Skin of body (tissue), 1 donor: ENCODE measurements at regions not wholly inside any gene's neighbourhood (a gene's known extent, or its start where the extent isn't known, plus 50 kb on each side); places are given as distances from the start of the nearest gene placed in this dataset.

ENCODE experiments used
- DNase-seq: peaks from one replicate; lab custom pipeline; 2025; lab: John Stamatoyannopoulos, UW

DNA sequence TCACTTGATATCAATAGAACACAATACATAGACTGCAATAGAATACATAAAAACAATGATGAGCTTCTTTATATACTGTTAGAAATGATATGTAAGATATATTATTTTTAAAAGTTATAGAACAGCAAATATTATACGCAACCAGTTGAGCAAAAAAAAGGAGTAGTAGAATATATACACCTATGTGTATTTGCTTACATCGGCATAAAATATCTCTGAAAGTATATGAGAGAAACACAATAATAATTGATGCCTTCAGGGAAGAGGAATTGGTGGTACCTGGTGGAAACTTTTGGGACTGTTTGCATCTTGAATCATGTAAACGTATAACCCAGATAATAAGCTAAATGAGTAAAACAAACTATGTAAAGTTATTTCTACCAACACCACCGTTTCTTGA is 418.4 kb upstream of the DCN start:
- DNase-seq = no peak

DNA sequence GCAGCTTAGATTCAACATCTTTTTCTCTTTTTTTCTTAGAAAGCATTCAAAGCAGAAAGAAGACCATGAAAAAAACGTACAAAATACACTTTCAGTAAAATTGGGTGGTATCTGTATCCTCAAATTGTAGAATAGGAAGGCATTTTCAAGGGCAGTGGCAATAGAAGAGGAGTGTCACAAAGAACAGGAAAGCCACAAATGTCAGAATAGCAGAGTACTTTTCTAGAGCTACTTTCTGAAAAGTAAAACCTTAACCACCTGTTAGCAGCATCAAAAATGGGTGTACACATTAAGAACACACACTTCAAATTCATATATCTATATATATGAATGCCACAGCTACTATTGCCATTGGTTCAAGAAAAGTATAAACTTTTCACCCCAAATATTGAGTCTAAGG is 412.1 kb upstream of the DCN start:
- DNase-seq = no peak

DNA sequence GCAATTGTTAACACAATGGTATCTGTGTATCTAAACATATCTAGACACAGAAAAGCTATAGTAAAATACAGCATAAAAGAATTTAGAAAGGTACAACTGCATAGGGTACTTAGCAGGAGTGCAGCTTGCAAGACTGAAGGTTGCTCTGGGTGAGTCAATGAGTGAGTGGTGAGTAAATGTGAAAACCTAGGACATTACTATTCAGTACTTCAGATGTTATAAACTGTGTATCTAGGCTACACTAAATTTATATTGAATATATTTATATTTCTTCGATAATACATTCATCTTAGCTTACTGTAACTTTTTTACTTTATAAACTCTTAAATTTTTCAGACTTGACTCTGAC is 409.0 kb upstream of the DCN start:
- DNase-seq = no peak

DNA sequence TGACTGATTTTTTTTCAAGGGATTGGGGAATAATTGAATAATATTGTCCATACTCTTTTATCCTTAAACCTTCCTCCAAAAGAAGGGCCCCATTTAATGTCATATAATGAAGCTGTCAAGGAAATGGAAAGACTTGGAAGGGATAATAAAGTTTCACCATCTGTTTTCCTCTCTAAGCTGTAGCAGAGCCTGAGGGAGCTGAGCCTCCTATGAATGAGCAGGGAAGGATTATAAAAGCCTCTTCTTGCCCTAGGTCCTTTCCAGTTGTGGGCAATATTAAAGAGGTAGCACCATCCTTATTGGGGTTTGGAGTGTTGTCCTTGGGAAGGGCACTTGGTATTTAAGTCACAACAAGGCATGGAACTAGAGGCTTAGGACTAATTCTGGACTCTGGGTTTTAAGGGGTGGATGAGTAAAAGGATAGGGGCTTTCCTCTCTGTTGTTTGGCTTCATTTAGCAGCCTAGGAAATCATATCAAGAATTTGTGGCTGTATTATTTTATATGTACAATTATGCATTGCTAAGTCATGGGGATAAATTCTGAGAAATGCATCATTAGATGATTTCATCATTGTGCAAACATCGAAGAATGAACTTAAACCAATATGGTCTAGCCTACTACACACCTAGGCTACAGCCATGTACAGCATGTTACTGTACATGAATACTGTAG is 408.5 kb upstream of the DCN start:
- DNase-seq = no peak

DNA sequence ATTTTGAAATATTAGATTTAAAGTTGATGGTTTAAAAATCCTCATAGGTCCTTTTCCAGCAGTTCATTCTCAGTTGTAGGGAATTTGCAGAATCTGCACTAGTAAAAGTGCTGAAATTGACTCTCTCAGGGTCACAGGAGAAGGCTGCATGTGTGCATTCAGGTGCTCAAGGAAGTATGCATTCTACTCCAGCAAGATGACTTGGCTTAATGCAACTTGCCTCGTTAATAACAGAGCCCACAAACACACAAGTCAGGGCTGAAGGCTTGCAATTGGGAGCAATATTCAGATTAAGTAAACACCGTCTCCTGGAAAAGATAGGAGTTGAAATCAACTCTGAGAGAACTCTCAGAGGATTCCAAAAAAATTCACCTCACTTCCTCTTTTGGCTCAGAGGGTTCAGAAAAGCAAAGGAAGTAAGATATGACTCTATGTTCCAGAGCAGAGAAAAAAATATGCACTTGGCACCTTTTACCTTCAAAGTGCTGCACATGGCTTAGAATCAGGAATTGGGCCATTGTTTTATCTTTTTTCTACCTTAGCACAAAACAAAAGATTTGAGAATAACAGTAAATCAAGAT is 406.3 kb upstream of the DCN start:
- DNase-seq = no peak

DNA sequence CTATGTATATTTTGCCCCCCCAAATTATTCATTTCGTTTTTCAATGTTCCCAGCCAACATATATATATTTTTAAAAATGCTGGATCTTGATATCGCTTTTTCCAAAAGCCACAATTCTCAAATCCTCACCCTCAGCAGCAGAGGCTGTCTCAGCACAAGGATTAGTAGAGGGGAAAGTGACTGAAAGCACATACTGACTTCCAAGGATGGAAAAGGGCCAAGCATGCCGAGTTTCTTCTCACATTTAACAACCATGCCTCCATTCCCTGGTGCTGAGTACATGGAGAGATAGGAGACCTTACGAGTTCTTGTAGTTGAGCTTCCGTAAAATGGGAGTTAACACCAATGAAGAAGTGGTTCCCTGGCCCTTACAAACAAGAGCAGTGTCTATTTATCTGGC is 403.4 kb upstream of the DCN start:
- no peak for DNase-seq

DNA sequence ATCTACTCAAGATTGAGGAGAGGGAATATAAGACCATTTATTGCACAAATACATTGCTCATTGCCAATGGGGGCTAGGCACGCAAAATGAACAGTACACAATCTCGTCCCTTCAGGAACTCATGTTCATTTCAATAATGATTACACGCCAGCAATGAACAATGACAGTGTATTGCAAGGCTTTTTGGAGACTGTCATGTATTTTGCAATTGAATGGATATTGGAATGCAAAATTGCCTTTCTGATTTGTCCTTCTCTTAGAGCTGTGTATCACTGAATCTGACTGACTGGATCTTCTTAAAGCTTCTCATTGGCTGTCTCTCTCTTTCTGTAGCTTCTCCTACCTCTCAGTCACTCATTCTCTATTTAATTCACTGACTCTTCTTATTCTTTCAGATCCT is 400.2 kb upstream of the DCN start:
- no peak for DNase-seq

DNA sequence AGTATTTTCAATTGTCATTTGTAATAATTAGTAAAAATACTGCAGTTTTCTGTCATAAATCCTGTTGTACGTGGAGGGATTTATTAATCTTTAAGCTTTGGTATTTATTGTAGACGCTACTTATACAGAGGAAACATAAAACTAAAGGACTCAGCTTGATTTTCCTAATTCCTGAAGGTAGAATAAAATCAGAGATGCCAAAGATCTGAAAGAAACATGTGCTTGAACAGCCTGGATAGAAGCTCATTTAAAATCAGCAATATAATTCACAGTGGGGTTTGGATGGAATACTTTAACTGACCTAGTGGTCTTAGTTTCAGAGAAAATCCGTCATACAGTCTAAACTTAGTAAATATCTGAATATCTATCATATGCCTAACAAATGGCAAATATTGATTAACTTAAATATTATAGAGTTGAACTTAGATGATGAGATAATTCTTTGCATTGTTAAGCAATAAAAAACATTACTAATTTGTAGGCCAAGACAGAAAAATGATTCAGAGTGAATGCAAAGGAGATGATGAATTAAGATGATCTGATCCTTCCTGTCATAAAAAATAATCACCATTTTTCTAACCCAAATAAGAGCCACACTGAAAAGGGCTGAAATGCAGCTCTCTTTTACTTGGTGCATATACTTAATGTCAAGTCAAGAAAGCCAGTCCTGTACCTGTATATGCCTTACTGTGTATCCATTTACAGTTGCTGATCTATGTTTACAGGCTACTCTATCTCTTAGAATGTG is 397.1 kb upstream of the DCN start:
- no peak for DNase-seq

DNA sequence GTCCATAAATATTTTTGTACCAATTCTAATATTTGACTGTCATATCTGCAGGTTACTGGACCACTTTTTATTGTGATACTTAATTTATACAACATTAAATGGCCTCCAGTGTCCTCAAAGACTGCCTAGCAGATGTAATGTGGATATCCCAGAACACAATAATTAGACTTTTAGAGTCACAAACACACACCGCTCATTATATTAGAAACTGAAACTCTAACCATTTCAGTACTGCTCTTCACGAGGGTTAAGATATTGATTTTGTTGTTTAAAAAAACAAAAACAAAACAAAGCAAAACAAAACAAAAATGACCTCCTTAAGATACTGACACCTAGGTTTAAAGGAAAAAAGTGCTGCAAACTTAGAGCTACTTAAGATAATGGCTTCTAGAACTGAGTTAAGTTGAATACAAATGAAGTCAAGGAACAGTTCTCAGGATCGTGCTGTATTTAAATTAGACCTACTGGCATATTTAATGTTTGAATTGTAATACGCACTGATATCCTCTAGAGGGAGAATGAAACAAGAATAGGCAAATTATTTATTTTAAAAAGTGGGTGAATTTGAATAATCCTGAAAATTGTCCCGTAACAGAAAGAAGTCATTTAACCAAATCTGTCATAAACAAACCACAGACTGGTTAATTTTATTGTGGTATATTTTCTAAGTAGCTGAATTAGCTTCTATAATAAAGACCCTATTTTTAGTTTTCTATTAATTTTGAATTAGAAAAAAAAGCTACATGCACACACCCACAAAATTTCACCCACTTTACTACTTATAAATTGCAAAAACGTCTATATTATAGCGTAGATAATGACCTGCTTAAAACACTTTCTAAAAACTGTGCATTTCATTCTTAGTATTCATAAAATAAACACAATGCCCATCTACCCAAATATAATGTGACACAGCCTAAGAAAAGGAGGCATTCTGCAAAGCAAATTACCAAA is 395.2 kb upstream of the DCN start:
- peak; percentile 27 for DNase-seq

DNA sequence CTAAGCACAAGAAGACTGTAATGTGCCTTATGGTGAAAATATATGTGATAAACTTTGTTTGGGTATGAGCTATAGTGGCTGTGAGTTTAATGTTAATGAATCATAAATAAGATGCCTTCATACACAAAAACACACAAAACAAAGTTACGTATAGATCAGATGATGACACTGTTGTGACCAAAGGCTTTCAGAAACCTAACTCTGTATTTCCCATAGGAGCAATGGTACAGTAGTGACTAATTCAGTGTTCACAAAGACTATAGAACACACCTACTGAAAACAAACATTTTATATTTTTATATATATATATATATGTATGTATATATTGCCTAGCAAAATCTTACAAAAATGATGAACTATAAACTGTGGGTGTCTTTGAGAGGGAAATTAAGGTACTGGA is 393.8 kb upstream of the DCN start:
- DNase-seq = no peak

DNA sequence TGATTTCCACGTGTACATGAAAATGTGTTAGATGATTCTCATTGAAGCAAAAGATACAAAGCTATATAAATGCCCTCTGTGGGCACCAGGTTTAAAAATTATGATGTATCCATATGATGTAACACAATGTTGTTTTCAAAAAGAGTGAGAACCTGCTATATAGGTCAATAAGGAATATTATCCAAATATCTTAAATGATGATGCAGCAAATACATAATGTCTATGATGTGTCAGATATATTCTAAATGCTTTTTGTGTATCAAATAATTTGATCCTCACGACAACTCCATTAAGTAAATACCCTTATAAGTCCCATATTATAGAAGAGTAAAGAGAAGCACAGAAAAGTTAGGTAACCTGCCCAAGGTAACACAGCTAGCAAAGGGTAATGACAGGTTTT is 393.0 kb upstream of the DCN start:
- no peak for DNase-seq

DNA sequence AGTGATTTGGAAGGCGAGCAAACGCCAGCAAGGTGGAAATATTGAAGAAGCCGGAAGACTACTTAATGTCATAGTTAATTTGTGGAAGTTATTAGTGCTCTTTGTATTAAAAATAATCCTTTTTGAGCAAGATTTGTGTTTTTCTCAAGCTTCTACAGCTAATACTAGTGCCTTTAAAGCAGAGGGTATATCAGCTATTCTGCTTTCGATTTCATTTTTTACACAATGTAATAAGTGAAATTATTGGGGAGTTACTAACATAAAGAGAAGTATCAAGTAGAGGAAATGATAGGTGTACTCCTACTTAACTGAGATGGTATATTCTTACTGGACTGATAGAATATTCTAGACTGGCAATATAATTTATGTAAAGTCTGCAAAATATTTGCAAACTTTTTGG is 392.4 kb upstream of the DCN start:
- no peak for DNase-seq

DNA sequence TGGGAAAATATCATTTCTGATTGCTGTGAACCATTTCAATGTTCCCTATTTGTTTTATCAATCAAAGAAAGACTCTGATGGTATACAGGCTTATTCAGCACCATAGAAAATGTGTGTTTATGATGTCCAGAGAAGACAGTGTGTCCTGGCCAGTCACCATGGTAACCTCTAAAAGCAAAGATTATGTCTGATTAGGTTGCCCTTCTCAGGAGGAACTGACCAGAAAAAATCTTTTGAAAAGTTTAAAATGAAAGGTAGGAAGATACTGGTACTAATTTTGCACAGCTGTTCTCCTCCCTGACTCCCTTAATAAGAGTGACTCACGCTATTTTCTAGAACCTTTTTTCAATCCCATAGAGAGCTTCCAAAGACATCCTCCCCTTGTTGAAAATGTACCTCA is 391.8 kb upstream of the DCN start:
- no peak for DNase-seq

DNA sequence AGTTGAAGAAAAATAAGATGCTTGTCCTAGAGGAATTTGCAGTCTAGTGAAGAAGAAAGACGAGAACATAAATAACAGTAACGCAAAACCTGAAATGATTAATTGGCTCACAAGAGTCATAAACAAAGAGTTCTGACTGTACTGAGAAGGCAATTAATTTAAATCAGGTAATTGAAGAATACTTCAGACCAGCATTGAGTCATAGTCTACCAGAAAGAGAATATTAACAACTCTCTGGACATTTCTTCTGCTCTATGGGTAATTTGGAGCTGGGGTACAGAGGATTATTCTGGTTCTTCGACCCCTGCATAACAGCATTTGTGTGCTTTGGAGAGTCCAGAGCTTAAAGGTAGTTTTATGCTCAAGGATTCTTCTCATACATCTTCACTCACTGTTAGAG is 390.3 kb upstream of the DCN start:
- DNase-seq = no peak

DNA sequence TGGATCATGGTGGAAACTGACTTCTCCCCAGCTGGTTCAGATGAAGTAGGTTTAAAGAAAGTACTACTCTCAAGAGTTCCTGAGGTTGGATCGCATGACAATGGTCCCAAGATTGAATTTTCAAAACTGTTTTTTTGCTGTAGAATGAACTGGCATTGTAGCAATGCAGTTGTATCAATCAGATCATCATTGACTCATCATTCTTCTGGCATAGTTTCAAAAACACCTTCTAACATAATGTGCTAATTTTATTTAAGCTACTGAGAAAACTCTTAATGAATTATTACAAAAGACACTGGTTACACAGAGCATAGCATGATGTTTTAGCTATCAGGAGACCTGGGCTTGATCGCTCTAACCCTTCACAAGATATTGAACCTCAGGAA is 384.5 kb upstream of the DCN start:
- DNase-seq = no peak

DNA sequence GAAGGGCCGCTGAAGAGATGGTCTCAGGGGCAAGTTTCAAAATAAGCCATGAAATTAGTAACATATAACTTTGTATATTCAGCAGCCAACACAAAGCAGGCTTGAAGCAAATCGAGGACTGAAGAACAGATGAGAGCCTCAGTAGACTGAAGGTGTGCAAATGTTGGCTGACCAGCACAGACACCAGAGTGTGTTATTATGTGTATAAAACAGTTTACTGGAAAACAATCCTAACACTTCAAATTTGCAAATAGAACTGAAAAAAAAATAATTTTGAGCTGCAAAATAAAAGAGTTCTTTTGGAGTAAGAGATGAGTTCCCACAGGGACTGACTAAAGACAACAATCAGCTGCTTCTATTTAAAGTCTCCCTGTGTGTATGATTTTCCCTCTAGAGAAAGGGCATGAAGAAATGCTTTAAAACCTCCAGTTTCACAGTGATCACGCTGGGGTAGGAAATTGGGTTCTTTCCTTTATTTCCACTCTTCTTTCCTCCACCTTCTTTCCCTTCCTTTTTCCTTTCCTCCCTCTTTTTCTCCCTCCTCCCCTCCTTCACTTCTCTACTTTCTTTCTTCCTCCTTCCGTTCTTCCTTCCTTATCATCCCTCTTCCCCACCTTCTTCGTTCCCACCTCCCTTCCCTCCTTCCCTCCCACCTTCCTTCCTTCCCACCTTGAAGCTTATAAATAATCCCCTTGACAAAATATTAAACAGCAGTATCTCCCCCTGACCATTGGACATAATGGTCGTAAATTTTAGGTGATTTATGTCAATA is 383.9 kb upstream of the DCN start:
- no peak for DNase-seq

DNA sequence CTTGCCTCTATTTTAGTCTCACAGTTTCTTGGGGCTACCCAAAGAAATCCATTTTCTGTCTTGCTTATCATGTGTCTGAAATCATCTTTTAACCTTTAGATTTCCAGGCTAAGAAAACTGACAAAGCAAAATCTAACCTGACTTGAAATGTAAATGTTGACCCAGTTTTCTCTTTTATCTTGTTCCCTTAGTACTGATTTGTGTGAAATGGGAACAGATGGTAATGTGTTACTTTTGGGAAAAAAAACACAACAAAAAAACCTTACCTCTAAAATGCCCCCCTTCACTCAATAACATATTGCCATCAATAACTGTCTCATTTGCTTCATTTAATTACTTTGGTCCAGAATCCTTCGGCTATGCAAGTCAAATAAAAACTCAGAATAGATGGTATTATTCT is 383.2 kb upstream of the DCN start:
- DNase-seq = no peak

DNA sequence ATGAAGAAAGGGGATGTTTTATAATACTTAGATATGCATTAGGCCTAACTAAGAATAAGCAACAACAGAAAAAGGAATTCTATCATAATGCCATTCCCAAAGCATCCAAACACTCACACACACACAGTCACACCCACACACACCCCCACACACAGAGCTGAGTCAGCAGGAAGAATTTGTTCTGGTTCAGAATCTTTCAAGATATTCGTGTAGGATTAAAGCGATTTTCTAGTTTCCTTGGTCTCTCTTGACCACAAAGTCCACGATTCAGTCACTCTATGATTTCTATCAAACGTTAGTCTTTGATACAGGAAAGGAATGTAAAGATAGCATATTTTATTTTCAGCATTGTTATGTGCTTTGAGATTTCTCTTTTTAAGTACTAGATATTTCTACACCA is 382.6 kb upstream of the DCN start:
- DNase-seq = no peak

DNA sequence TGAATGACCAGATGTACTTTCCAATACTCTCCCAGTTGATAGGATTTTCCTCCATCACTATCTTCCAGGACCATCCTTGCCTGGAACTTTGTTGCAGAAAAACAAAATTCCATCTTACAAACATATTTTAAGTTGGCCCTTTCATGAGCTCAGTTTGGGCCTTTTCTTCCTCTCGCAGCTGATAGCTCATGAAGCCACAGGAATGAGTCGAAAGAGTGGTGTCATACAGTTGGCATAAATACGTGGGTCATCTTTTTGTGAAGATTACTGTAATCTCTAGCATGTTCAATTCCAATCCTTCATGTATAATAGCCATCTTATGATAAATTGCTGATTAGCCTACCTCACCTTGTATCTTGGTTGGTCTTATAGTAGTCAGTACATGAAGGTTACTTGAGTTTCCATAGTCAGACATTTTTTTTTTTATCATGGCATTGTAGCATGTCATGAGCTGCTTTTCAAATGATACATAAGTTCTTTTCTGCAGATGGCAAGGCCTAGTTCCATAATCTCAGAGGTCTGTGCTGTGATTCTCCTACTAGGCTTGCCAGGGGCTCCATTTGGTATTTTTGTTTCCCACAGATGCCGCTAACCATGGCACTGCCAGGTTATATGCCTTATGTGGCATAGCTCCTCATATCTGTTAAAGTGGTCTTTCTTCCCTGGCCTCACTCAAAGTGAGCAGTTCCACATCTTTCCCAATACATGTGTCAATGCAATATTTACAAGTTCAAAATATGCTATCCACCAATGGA is 380.6 kb upstream of the DCN start:
- no peak for DNase-seq

DNA sequence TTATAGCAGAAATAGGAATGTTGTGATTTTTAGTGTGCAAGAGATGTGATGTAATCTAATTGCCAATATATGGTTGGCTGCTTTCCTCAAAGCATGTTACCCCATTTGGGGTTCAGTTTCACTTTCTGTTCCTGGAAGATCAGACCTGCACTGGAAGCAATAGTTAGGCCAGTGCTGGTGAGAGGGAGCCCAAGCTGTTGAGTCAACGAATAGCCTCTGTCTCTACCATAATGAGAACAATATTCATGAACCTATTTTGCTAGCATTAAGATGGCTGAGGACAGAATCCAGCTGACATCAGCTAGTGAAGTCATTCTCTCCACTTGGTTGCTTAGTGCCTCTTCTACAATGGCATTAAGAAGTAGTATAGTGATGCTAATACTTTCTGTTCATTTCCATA is 379.9 kb upstream of the DCN start:
- DNase-seq = peak; percentile 42

DNA sequence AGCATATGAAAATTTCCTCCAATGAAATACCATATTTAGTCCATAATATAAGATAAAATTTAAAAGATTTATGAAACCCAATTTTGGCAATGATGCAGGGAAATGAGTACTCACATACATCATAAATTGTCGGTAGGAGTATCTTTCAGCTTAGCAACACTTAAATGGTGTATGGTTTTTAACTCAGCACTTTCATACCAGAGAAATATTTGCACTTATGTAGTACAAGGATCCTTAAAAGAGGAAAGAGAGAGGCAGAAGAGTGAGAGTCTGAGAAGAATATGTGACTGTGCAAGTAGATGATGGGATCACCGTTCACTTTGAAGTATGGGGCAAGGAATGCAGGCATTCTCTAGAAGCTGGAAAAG is 379.3 kb upstream of the DCN start:
- DNase-seq = peak; percentile 72
